ENCODE measurements at regions not wholly inside any gene's neighbourhood (a gene's known extent, or its start where the extent isn't known, plus 50 kb on each side); places are given as distances from the start of the nearest gene placed in this dataset.

GRCh38 chr14:100638211-100638855 is 51.1 kb upstream of the BEGAIN start:
- Histone ChIP-seq H3K4me1 (ENCODE audit: insufficient read depth, low read length) (peaks cover 9% of the 10 kb centered on the region), H2AFZ (ENCODE audit: low read length) (no peak overlapping the region), H3K36me3 (ENCODE audit: insufficient read depth, low read length) (no peaks in the 10 kb centered on the region), H3K4me3 (ENCODE audit: insufficient read depth, low read length) (no peak overlapping the region), H3K27me3 (ENCODE audit: insufficient read depth, low read length) (peaks cover 8% of the 10 kb centered on the region), H4K20me1 (ENCODE audit: insufficient read depth, low read length) (no peaks in the 10 kb centered on the region), H3K27ac (ENCODE audit: low read depth, low read length) (no peak overlapping the region), H3K79me2 (ENCODE audit: insufficient read depth, low read length) (no peaks in the 10 kb centered on the region), H3K9me3 (ENCODE audit: low read depth, low read length) (no peaks in the 10 kb centered on the region), H3K4me2 (ENCODE audit: insufficient read depth, low read length) (no peak overlapping the region)
- DNase-seq (ENCODE audit: insufficient read length, low spot score, missing footprints), result peak; percentile 18
- no peak for TF ChIP-seq CTCF (IDR thresholded peaks at IDR 0.05; ENCODE audit: extremely low read depth, low read depth, low read length)

GRCh38 chr14:100639280-100639679 is 52.1 kb upstream of the BEGAIN start:
- no peak for TF ChIP-seq CTCF (IDR thresholded peaks at IDR 0.05; ENCODE audit: extremely low read depth, low read depth, low read length)
- Histone ChIP-seq H4K20me1 (ENCODE audit: insufficient read depth, low read length) (no peaks in the 10 kb centered on the region), H3K4me2 (ENCODE audit: insufficient read depth, low read length) (no peak overlapping the region), H3K9me3 (ENCODE audit: low read depth, low read length) (no peaks in the 10 kb centered on the region), H3K36me3 (ENCODE audit: insufficient read depth, low read length) (no peaks in the 10 kb centered on the region), H3K27ac (ENCODE audit: low read depth, low read length) (no peak overlapping the region), H3K27me3 (ENCODE audit: insufficient read depth, low read length) (peaks cover under 1% of the 10 kb centered on the region), H3K79me2 (ENCODE audit: insufficient read depth, low read length) (no peaks in the 10 kb centered on the region), H3K4me3 (ENCODE audit: insufficient read depth, low read length) (no peak overlapping the region), H2AFZ (ENCODE audit: low read length) (no peak overlapping the region), H3K4me1 (ENCODE audit: insufficient read depth, low read length) (peaks cover 9% of the 10 kb centered on the region)
- peak; percentile 59 for DNase-seq (ENCODE audit: insufficient read length, low spot score, missing footprints)

- no peaks in the 10 kb centered on the region for H3K9me3 ChIP-seq (ENCODE audit: low read depth, low read length)
- no peaks in the 10 kb centered on the region for H3K36me3 ChIP-seq (ENCODE audit: insufficient read depth, low read length)
- H3K27ac ChIP-seq (ENCODE audit: low read depth, low read length), result no peak overlapping the region
- H3K4me1 ChIP-seq (ENCODE audit: insufficient read depth, low read length), result peaks cover 12% of the 10 kb centered on the region
- H3K79me2 ChIP-seq (ENCODE audit: insufficient read depth, low read length), result no peaks in the 10 kb centered on the region
- H3K4me3 ChIP-seq (ENCODE audit: insufficient read depth, low read length), result no peak overlapping the region
- H3K4me2 ChIP-seq (ENCODE audit: insufficient read depth, low read length), result no peak overlapping the region
- peak overlapping the region; percentile 36 for H2AFZ ChIP-seq (ENCODE audit: low read length)
- H4K20me1 ChIP-seq (ENCODE audit: insufficient read depth, low read length), result no peaks in the 10 kb centered on the region
- peak; percentile 94 for DNase-seq (ENCODE audit: insufficient read length, low spot score, missing footprints)
- H3K27me3 ChIP-seq (ENCODE audit: insufficient read depth, low read length), result no peaks in the 10 kb centered on the region
- no peak for TF ChIP-seq CTCF (IDR thresholded peaks at IDR 0.05; ENCODE audit: extremely low read depth, low read depth, low read length)
Observed at GRCh38 chr14:100640471-100641273, 53.5 kb upstream of the BEGAIN start.

- no peaks in the 10 kb centered on the region for H3K36me3 ChIP-seq (ENCODE audit: insufficient read depth, low read length)
- H3K27me3 ChIP-seq (ENCODE audit: insufficient read depth, low read length), result no peaks in the 10 kb centered on the region
- TF ChIP-seq CTCF (IDR thresholded peaks at IDR 0.05; ENCODE audit: extremely low read depth, low read depth, low read length), result no peak
- peaks cover 12% of the 10 kb centered on the region for H3K4me1 ChIP-seq (ENCODE audit: insufficient read depth, low read length)
- no peak overlapping the region for H3K27ac ChIP-seq (ENCODE audit: low read depth, low read length)
- H4K20me1 ChIP-seq (ENCODE audit: insufficient read depth, low read length), result no peaks in the 10 kb centered on the region
- no peak overlapping the region for H3K4me2 ChIP-seq (ENCODE audit: insufficient read depth, low read length)
- peak; percentile 78 for DNase-seq (ENCODE audit: insufficient read length, low spot score, missing footprints)
- no peaks in the 10 kb centered on the region for H3K79me2 ChIP-seq (ENCODE audit: insufficient read depth, low read length)
- H3K9me3 ChIP-seq (ENCODE audit: low read depth, low read length), result no peaks in the 10 kb centered on the region
- no peak overlapping the region for H3K4me3 ChIP-seq (ENCODE audit: insufficient read depth, low read length)
- no peak overlapping the region for H2AFZ ChIP-seq (ENCODE audit: low read length)
Observed at GRCh38 chr14:100641274-100641860, 54.1 kb upstream of the BEGAIN start.
